NCI-H2107 treated with DMSO at 0.1 percent for 48 hours (cell line): ENCODE measurements at regions not wholly inside any gene's neighbourhood (a gene's known extent, or its start where the extent isn't known, plus 50 kb on each side); places are given as distances from the start of the nearest gene placed in this dataset.

ENCODE experiments used
- DNase-seq: peaks from one replicate; lab custom pipeline; 2025; ENCODE audit not compliant: unreplicated experiment; lab: John Stamatoyannopoulos, UW

- no peak for DNase-seq
Observed at GRCh38 chr3:77947671-77948070, 907.8 kb downstream of the ROBO2 start.

DNA sequence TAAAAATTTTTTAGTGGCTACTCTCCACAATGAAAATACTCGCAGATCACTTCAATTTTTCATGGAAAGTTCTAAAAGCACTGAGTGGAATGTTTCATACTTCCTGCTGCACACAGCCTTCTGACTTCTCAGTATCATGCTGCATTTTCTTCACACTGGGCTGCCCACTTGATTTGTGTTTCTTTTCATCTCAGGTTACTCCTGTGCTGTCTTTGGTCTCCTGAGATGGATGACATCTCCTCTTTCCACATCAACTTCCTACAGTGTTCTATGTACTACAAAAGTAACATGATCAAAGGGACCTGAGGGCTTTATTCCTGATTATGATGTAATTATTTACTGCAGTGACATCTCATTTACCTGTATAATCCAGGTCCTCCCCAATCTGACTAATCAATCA lies 927.7 kb downstream of the ROBO2 start:
- DNase-seq, result peak; percentile 18

GRCh38 chr3:77976079-77976478 lies 936.2 kb downstream of the ROBO2 start:
- DNase-seq, result no peak

GRCh38 chr3:78003090-78003489 lies 963.2 kb downstream of the ROBO2 start:
- no peak for DNase-seq

DNA sequence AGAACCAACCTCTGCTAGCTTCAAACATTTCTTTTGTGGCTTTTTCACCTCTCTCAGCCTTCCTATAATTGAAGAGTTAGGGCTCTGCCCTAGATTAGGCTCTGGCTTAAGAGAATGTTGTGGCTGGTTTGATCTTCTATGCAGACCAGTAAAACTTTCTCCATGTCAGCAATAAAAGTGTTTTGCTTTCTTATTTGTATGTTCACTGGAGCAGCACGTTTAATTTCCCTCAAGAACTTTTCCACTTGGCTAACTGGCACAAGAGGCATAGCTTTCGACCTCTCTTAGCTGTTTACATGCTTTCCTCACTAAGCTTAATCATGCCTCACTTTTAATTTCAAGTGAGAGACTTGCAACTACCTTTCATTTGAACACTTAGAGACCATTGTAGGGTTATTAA lies 964.7 kb downstream of the ROBO2 start:
- DNase-seq, result no peak

- no peak for DNase-seq
Observed at GRCh38 chr3:78013653-78014052, 973.8 kb downstream of the ROBO2 start.

DNA sequence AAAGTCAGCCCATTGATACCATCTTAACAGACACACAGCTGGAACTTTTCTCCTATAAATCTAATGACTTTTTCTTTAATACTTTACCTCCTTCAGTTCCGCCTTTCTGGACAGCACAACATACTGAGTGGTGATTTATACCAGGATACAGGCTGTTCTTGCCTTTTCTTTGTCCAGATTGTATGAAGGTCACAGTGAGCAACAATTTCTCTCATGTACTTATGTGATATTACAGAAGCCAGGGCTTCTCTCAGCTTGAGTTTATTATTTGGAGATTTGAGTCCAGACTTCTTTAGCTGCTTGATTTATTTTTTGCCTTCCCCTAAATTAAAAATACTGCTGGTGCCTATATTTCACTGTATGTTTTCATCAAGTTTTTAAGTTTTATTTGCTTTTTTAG lies 976.0 kb downstream of the ROBO2 start:
- no peak for DNase-seq

DNA sequence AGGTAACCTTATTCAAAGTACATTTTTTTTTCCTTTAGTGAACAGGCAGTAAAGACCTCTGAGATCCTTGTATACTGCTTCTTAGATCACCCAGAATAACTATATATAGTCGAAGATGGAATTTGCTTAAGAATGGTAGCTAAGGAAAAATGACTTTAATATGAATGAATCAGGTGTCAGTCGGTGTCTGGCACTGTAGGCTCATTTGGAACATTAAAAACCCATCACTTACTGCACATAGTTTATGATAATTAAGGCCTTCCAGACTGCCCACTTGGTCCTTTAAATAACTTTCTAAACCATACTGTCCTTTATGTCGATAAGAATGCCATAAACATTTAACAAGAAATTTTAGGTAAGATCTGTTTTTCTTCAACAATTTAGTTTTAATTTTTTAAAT lies 981.8 kb downstream of the ROBO2 start:
- no peak for DNase-seq

- DNase-seq, result no peak
Observed at GRCh38 chr3:78022232-78022631, 982.3 kb downstream of the ROBO2 start.

- DNase-seq, result no peak
Observed at GRCh38 chr3:78023257-78023656, 983.4 kb downstream of the ROBO2 start.

GRCh38 chr3:78025916-78026315 lies 986.0 kb downstream of the ROBO2 start:
- DNase-seq, result no peak

- no peak for DNase-seq
Observed at GRCh38 chr3:78026318-78026828, 986.5 kb downstream of the ROBO2 start.

DNA sequence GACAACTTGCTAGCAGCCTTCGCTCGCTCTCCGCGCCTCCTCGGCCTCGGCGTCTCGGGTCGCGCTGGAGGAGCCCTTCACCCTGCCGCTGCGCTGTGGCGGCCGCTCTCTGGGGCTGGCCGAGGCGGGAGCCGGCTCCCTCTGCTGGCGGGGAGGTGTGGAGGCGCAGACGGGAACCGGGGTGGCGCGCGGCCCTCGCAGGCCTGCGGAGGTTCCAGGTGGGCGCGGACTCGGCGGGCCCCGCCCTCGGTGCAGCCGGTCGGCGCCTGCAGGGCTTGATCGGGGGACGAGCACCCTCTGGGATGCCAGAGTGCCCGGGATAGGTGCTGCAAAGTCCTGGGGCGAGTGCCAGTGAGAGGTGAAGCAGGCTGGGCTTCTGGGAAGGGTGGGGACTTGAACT lies 989.9 kb downstream of the ROBO2 start:
- no peak for DNase-seq

- DNase-seq, result peak; percentile 61
Observed at GRCh38 chr3:78035131-78035641, 995.3 kb downstream of the ROBO2 start.

- no peak for DNase-seq
Observed at GRCh38 chr3:78041486-78041885, 1001.6 kb downstream of the ROBO2 start.

DNA sequence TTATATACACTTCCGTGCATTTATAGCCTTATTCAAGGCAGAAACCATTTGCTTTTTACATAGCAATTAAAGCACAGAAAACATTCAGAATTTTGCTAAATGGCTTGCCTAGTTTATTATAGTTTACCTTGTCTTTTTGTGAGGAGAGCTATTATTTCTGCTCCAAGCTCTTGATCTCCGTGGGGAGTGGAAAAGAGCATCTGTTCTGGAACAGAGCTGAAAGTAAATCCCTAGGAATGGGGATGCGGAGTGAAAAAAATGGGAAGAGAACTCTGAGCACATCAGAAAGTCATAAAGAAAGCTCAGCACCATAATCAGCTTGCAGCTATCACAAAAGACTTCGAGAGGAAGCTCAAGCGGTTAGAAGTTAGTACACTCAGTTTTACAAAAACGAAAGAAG lies 1006.7 kb downstream of the ROBO2 start:
- DNase-seq, result no peak

GRCh38 chr3:78048698-78049097 lies 1008.8 kb downstream of the ROBO2 start:
- peak; percentile 30 for DNase-seq

DNA sequence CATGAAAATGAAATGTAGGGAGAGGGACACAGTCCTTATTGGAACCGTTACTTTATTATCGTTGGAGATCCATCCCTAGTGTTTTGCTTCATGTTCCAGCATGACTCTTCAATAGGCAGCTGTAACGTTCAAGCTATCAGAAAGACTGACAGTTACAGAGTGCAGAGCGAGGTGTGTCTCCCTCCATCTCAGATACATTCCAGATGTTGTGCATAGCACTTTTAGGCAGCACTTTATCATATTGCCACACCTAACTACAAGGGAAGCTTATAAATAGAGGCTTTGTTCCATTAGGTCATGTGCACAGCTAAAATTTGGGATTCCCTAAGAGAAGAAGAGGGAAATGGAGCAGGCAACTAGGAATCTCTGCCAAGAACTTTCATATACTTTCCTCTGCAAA lies 1009.6 kb downstream of the ROBO2 start:
- DNase-seq, result no peak

DNA sequence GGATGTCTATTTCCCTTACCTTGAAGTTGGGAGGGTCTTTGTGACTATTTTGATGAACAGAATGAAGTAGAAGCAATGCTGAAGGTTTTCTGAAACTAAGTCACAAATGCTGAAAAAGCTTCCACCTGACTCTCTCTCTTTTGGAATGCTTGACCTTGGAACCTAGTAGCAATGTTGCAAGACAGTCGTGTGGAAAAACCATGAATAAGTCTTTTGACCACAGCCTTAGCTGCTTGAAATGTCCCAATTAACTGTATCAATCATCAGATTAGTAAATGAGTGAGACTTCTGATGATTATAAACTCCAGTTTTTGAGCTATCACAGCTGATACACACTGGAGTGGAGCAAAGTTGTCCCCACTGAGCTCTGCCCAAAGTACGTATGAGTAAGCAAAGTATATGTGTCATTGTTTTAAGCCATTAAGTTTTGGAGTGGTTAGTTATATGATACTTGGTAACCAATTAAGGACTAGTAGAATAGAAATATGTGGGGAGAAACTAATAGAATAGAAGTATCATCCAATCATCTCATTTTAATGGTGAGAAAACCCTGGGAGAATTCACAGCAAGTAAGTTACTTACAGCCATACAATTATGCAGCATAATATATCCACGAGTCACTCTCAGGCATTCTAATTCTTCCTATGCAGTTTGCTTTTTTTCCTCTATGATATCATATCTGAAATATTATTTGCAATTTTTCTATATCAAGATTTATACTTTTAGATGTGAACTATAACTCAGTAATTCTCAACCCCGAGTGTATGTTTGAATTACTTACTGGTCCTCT lies 1010.6 kb downstream of the ROBO2 start:
- no peak for DNase-seq

GRCh38 chr3:78052746-78053145 lies 1012.8 kb downstream of the ROBO2 start:
- no peak for DNase-seq

DNA sequence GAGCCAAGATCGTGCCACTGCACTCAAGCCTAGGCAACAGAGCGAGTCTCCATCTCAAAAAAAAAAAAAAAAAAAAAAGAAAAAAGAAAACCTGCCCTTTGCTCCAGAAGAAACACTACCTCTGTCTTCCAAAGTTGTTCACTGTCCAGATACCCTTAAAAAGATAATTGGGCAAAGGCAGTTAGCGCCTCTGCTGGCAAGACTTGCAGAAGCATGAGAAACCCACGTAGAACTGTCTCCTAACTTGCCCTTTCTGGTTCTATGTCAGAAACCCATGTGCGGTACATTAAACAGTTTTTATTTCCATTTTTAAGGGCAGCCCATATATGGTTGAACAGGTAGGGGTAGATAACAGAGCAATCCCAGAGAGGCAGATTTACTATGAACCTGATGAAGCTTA lies 1026.4 kb downstream of the ROBO2 start:
- no peak for DNase-seq

DNA sequence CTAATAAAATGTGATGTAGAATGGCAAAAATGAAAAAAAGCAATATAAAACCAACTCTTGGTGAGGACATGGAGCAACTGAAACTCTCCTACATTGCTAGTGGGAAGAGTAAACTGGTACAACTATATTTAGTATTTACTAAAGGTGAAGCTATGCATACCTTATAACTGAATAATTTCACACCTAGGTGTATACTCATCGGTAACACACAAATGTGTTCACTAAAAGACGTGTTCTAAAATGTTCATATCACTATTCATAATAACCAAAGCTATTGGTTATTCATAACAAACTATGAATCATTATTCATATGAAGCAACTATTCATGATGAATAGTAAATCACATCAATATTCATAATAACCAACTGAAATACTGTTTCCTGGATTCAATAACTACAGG lies 1030.3 kb downstream of the ROBO2 start:
- no peak for DNase-seq

- DNase-seq, result no peak
Observed at GRCh38 chr3:78076379-78076778, 1036.5 kb downstream of the ROBO2 start.
